ENCODE measurements at regions not wholly inside any gene's neighbourhood (a gene's known extent, or its start where the extent isn't known, plus 50 kb on each side); places are given as distances from the start of the nearest gene placed in this dataset.

DNA sequence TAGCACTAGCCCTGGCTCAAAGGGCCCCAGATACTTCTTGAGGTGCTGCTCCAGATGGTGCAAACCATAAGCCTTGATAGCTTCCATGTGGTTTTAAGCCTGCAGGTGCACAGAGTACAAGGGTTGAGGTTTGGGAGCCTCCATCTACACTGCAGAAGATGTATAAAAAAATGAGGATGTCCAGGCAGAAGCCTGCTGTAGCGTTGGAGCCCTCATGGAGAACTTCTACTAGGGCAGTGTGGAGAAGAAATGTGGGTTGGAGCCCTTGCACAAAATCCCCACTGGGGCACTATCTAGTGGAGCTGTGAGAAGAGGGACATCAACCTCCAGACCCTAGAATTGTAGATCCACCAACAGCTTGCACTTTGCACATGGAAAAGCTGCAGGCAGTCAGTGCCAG, 231.9 kb downstream of the CHIC2 start:
- no peak for TF ChIP-seq CTCF (IDR thresholded peaks at IDR 0.05)
- DNase-seq (ENCODE audit: low spot score) = no peak
- no peak for ATAC-seq (ENCODE audit: low FRiP score)

DNA sequence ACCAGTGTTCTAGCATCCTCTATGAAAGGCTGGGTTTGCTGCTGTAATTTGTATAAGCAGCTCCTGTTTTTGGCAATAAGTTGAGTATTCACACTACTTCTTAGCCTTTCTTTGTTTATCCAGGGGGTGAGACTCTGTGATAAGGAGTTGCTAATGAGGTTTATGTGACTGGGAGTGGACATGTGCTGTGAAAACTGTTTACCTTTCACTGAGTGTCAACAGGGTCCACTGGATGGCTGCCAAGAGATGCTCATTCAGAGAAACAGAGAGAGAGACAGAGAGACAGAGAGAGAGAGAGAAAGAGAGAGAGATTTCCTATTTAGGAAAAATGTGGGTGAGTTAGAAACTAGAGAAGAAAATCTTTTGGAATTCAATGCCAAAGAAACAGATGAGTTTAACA, 233.9 kb downstream of the CHIC2 start:
- ATAC-seq (ENCODE audit: low FRiP score) (no peak), DNase-seq (ENCODE audit: low spot score) (no peak)
- TF ChIP-seq CTCF (IDR thresholded peaks at IDR 0.05) = no peak

- ATAC-seq (ENCODE audit: low FRiP score) (no peak), DNase-seq (ENCODE audit: low spot score) (no peak)
- no peak for TF ChIP-seq CTCF (IDR thresholded peaks at IDR 0.05)
Observed at GRCh38 chr4:53821179-53821851, 230.0 kb upstream of the LNX1 start.

DNA sequence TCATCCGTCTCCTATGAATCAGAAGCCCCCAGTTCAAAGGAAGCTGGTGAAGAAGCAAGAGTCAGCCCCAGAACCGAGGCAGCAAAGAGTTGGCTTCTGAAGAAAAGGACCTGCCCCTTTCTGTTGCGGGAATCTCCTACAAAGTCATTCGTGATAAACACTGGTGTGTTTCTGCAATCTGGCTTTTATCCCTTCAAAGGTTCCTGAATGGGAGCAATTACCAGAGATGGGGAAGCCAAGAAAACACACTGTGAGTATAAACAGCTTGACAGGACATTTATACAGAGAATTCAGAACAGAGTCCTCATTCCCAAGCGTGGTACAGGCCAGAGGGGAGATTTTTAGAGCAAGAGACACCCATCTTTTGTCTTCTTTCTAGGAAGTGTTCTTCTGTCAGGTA, 226.8 kb upstream of the LNX1 start:
- ATAC-seq (ENCODE audit: low FRiP score) = no peak
- no peak for TF ChIP-seq CTCF (IDR thresholded peaks at IDR 0.05)
- no peak for DNase-seq (ENCODE audit: low spot score)

DNA sequence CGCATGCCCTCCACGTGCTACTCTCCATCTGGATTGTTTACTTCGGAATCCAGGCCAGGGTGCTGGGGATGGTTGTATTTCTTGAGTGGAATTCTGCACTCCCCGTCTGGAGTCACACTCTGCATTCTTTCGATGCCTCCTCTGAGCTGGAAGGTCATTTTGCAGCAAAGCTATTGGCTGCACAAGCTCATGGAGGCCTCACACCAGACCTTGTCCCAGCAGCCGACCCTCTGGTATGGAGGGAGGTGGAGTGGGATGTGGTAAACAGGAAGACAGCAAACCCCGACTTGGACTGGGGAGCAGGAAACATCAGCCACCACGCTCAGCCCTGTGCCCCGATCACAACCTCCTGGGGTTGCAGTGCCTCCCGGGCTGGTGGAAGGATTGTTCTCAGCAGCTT, 225.3 kb upstream of the LNX1 start:
- TF ChIP-seq CTCF (IDR thresholded peaks at IDR 0.05) = no peak
- DNase-seq (ENCODE audit: low spot score) (no peak), ATAC-seq (ENCODE audit: low FRiP score) (no peak)

DNA sequence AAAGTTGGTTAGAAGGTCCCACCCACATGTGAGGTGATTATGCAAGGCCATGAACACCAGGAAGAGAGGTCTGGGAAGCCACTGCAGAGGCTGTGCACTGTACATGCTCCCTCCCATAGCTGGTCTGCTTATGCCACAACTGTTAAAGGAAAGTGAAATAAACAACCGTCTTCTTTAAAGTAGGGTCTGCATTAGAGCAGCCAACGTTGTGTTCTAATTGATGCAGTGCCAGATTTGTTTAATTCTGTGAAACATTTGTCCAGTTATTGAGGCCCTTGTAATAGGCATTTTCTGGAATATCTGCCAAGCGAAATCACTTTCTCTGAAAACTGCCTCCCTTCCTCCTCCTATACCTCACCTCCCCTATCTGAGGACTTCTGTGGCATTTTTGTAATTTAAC, 224.0 kb upstream of the LNX1 start:
- no peak for TF ChIP-seq CTCF (IDR thresholded peaks at IDR 0.05)
- ATAC-seq (ENCODE audit: low FRiP score) = no peak
- DNase-seq (ENCODE audit: low spot score) = no peak

- no peak for TF ChIP-seq CTCF (IDR thresholded peaks at IDR 0.05)
- ATAC-seq (ENCODE audit: low FRiP score) (no peak), DNase-seq (ENCODE audit: low spot score) (no peak)
Observed at GRCh38 chr4:53813998-53814397, 222.7 kb upstream of the LNX1 start.

All from omental fat pad (tissue), 3 donors.